ENCODE measurements at regions not wholly inside any gene's neighbourhood (a gene's known extent, or its start where the extent isn't known, plus 50 kb on each side); places are given as distances from the start of the nearest gene placed in this dataset.

- H3K4me1 ChIP-seq (ENCODE audit: insufficient read depth, insufficient read length) = no peaks in the 10 kb centered on the region
- H3K36me3 ChIP-seq (ENCODE audit: insufficient read depth, insufficient read length, low read length) = no peaks in the 10 kb centered on the region
- no peaks in the 10 kb centered on the region for H3K9me3 ChIP-seq (ENCODE audit: insufficient read depth, low read length)
- no peak overlapping the region for H3K9ac ChIP-seq (ENCODE audit: insufficient read length, low read depth)
- H3K27me3 ChIP-seq (ENCODE audit: insufficient read depth, insufficient read length) = no peaks in the 10 kb centered on the region
- DNase-seq (ENCODE audit: low read depth, low spot score) = no peak
- no peak for TF ChIP-seq ZNF274 (IDR thresholded peaks at IDR 0.05; ENCODE audit: low read depth, low read length)
- no peak for TF ChIP-seq SUZ12 (IDR thresholded peaks at IDR 0.05; ENCODE audit: extremely low read depth, insufficient read depth, insufficient read length)
- TF ChIP-seq YY1 (IDR thresholded peaks at IDR 0.05; ENCODE audit: insufficient read depth, insufficient read length) = no peak
- no peak overlapping the region for H3K4me3 ChIP-seq (ENCODE audit: insufficient read length, low read depth)
Observed at GRCh38 chr18:42578792-42579191, 536.7 kb downstream of the RIT2 start.

GRCh38 chr18:42582266-42582665 is 533.2 kb downstream of the RIT2 start:
- no peak overlapping the region for H3K9ac ChIP-seq (ENCODE audit: insufficient read length, low read depth)
- H3K9me3 ChIP-seq (ENCODE audit: insufficient read depth, low read length) = no peaks in the 10 kb centered on the region
- H3K27me3 ChIP-seq (ENCODE audit: insufficient read depth, insufficient read length) = no peaks in the 10 kb centered on the region
- DNase-seq (ENCODE audit: low read depth, low spot score) = no peak
- TF ChIP-seq ZNF274 (IDR thresholded peaks at IDR 0.05; ENCODE audit: low read depth, low read length) (no peak), SUZ12 (IDR thresholded peaks at IDR 0.05; ENCODE audit: extremely low read depth, insufficient read depth, insufficient read length) (no peak), YY1 (IDR thresholded peaks at IDR 0.05; ENCODE audit: insufficient read depth, insufficient read length) (no peak)
- H3K4me3 ChIP-seq (ENCODE audit: insufficient read length, low read depth) = no peak overlapping the region
- no peaks in the 10 kb centered on the region for H3K4me1 ChIP-seq (ENCODE audit: insufficient read depth, insufficient read length)
- H3K36me3 ChIP-seq (ENCODE audit: insufficient read depth, insufficient read length, low read length) = no peaks in the 10 kb centered on the region

GRCh38 chr18:42583283-42583731 is 532.2 kb downstream of the RIT2 start:
- H3K9me3 ChIP-seq (ENCODE audit: insufficient read depth, low read length) = no peaks in the 10 kb centered on the region
- no peaks in the 10 kb centered on the region for H3K36me3 ChIP-seq (ENCODE audit: insufficient read depth, insufficient read length, low read length)
- H3K4me1 ChIP-seq (ENCODE audit: insufficient read depth, insufficient read length) = no peaks in the 10 kb centered on the region
- TF ChIP-seq ZNF274 (IDR thresholded peaks at IDR 0.05; ENCODE audit: low read depth, low read length) (no peak), YY1 (IDR thresholded peaks at IDR 0.05; ENCODE audit: insufficient read depth, insufficient read length) (no peak), SUZ12 (IDR thresholded peaks at IDR 0.05; ENCODE audit: extremely low read depth, insufficient read depth, insufficient read length) (no peak)
- H3K27me3 ChIP-seq (ENCODE audit: insufficient read depth, insufficient read length) = no peaks in the 10 kb centered on the region
- H3K9ac ChIP-seq (ENCODE audit: insufficient read length, low read depth) = no peak overlapping the region
- DNase-seq (ENCODE audit: low read depth, low spot score) = no peak
- no peak overlapping the region for H3K4me3 ChIP-seq (ENCODE audit: insufficient read length, low read depth)

GRCh38 chr18:42586601-42587000 is 528.9 kb downstream of the RIT2 start:
- no peak overlapping the region for H3K4me3 ChIP-seq (ENCODE audit: insufficient read length, low read depth)
- DNase-seq (ENCODE audit: low read depth, low spot score) = peak; percentile 5

GRCh38 chr18:42588786-42589185 is 526.7 kb downstream of the RIT2 start:
- no peaks in the 10 kb centered on the region for H3K9me3 ChIP-seq (ENCODE audit: insufficient read depth, low read length)
- H3K4me3 ChIP-seq (ENCODE audit: insufficient read length, low read depth) = no peak overlapping the region
- no peak for DNase-seq (ENCODE audit: low read depth, low spot score)
- H3K9ac ChIP-seq (ENCODE audit: insufficient read length, low read depth) = no peak overlapping the region
- no peaks in the 10 kb centered on the region for H3K4me1 ChIP-seq (ENCODE audit: insufficient read depth, insufficient read length)
- TF ChIP-seq SUZ12 (IDR thresholded peaks at IDR 0.05; ENCODE audit: extremely low read depth, insufficient read depth, insufficient read length) (no peak), ZNF274 (IDR thresholded peaks at IDR 0.05; ENCODE audit: low read depth, low read length) (no peak), YY1 (IDR thresholded peaks at IDR 0.05; ENCODE audit: insufficient read depth, insufficient read length) (no peak)
- H3K27me3 ChIP-seq (ENCODE audit: insufficient read depth, insufficient read length) = no peaks in the 10 kb centered on the region
- no peaks in the 10 kb centered on the region for H3K36me3 ChIP-seq (ENCODE audit: insufficient read depth, insufficient read length, low read length)

More at GRCh38 chr18:42586601-42587000, 528.9 kb downstream of the RIT2 start:
- Histone ChIP-seq H3K36me3 (ENCODE audit: insufficient read depth, insufficient read length, low read length) (no peaks in the 10 kb centered on the region), H3K27me3 (ENCODE audit: insufficient read depth, insufficient read length) (no peaks in the 10 kb centered on the region), H3K9me3 (ENCODE audit: insufficient read depth, low read length) (no peaks in the 10 kb centered on the region), H3K4me1 (ENCODE audit: insufficient read depth, insufficient read length) (no peaks in the 10 kb centered on the region), H3K9ac (ENCODE audit: insufficient read length, low read depth) (no peak overlapping the region)
- TF ChIP-seq YY1 (IDR thresholded peaks at IDR 0.05; ENCODE audit: insufficient read depth, insufficient read length) (no peak), SUZ12 (IDR thresholded peaks at IDR 0.05; ENCODE audit: extremely low read depth, insufficient read depth, insufficient read length) (no peak), ZNF274 (IDR thresholded peaks at IDR 0.05; ENCODE audit: low read depth, low read length) (no peak)

GRCh38 chr18:42604820-42605219 is 510.7 kb downstream of the RIT2 start:
- H3K4me3 ChIP-seq (ENCODE audit: insufficient read length, low read depth) = no peak overlapping the region
- TF ChIP-seq YY1 (IDR thresholded peaks at IDR 0.05; ENCODE audit: insufficient read depth, insufficient read length) = no peak
- no peak for TF ChIP-seq ZNF274 (IDR thresholded peaks at IDR 0.05; ENCODE audit: low read depth, low read length)
- TF ChIP-seq SUZ12 (IDR thresholded peaks at IDR 0.05; ENCODE audit: extremely low read depth, insufficient read depth, insufficient read length) = no peak
- no peak overlapping the region for H3K9ac ChIP-seq (ENCODE audit: insufficient read length, low read depth)
- no peaks in the 10 kb centered on the region for H3K9me3 ChIP-seq (ENCODE audit: insufficient read depth, low read length)
- no peaks in the 10 kb centered on the region for H3K27me3 ChIP-seq (ENCODE audit: insufficient read depth, insufficient read length)
- no peak for DNase-seq (ENCODE audit: low read depth, low spot score)
- H3K4me1 ChIP-seq (ENCODE audit: insufficient read depth, insufficient read length) = no peaks in the 10 kb centered on the region
- no peaks in the 10 kb centered on the region for H3K36me3 ChIP-seq (ENCODE audit: insufficient read depth, insufficient read length, low read length)

GRCh38 chr18:42606886-42607495 is 508.5 kb downstream of the RIT2 start:
- Histone ChIP-seq H3K9ac (ENCODE audit: insufficient read length, low read depth) (no peak overlapping the region), H3K27me3 (ENCODE audit: insufficient read depth, insufficient read length) (no peaks in the 10 kb centered on the region), H3K9me3 (ENCODE audit: insufficient read depth, low read length) (no peaks in the 10 kb centered on the region), H3K4me1 (ENCODE audit: insufficient read depth, insufficient read length) (no peaks in the 10 kb centered on the region), H3K36me3 (ENCODE audit: insufficient read depth, insufficient read length, low read length) (no peaks in the 10 kb centered on the region), H3K4me3 (ENCODE audit: insufficient read length, low read depth) (no peak overlapping the region)
- no peak for DNase-seq (ENCODE audit: low read depth, low spot score)
- TF ChIP-seq SUZ12 (IDR thresholded peaks at IDR 0.05; ENCODE audit: extremely low read depth, insufficient read depth, insufficient read length) (no peak), ZNF274 (IDR thresholded peaks at IDR 0.05; ENCODE audit: low read depth, low read length) (no peak), YY1 (IDR thresholded peaks at IDR 0.05; ENCODE audit: insufficient read depth, insufficient read length) (no peak)

Data from NT2/D1 (cell line).